HepG2 (cell line): ENCODE measurements at regions not wholly inside any gene's neighbourhood (a gene's known extent, or its start where the extent isn't known, plus 50 kb on each side); places are given as distances from the start of the nearest gene placed in this dataset.

Experiments
- ATAC-seq: fragments of 200-7000 bp; cut with Tn5 transposase; 3 replicates; pipeline ENCODE4 v1.9.1; 2020; ENCODE audit warnings: mild to moderate bottlenecking, moderate library complexity
- BruUV-seq: library from RNA; stranded (reverse); fragments of 400-500 nt; replicated peaks from 2 replicates; lab custom pipeline; 2021; lab: Mats Ljungman, UMichigan
- CTCF ChIA-PET: fragments of 300-600 bp; formaldehyde crosslinking; extraction: SDS; loops from one replicate; lab custom pipeline; 2021; ENCODE audit warnings: low total read pairs, inconsistent platforms, low intra/inter-chr PET ratio; lab: Yijun Ruan, JAX
- POLR2A ChIA-PET: fragments of 350-600 bp; sonication (Branson Sonifier 250); formaldehyde crosslinking; loops from one replicate; lab custom pipeline; 2020; ENCODE audit warnings: antibody characterized with exemption, inconsistent platforms; lab: Yijun Ruan, JAX
- DNase-seq: peaks from one replicate; pipeline ENCODE4 v3.0.0-alpha.2; 2015; ENCODE audit warnings: low spot score
- FAIRE-seq: peaks from 3 replicates; lab custom pipeline; 2011; peaks lifted over from hg19 to GRCh38; lab: Jason Lieb, UNC
- H2AFZ ChIP-seq: one replicate; pipeline ENCODE4 v1.6.1; 2011; ENCODE audit warnings: low read length, inconsistent platforms
- H3K27ac ChIP-seq: fragments of 300-600 bp; 3 replicates; pipeline ENCODE4 v1.8.0; 2011; ENCODE audit warnings: mixed run types, mild to moderate bottlenecking, mixed read lengths, low read length, inconsistent platforms; ENCODE audit not compliant: insufficient read depth; ENCODE audit errors: extremely low read length
- H3K27me3 ChIP-seq, 2 experiments: fragments of 200-600 bp in 1 of 2; 2 replicates in 1 of 2; 3 replicates in 1 of 2; pipeline versions ENCODE4 v1.6.0 to v1.8.0; 2011; ENCODE audit warnings: low read length in 2 of 2, mild to moderate bottlenecking in 2 of 2, moderate library complexity in 2 of 2, inconsistent platforms in 1 of 2; ENCODE audit not compliant: insufficient read depth in 2 of 2, control insufficient read depth in 1 of 2
- H3K36me3 ChIP-seq, 2 experiments: fragments of 200-600 bp in 1 of 2; replicated peaks in 1 of 2; 2 replicates in 1 of 2; 3 replicates in 1 of 2; pipeline versions ENCODE4 v1.5.1 to v1.8.0; 2011; ENCODE audit warnings: low read length in 2 of 2, inconsistent platforms in 1 of 2; ENCODE audit not compliant: insufficient read depth in 2 of 2, control insufficient read depth in 1 of 2
- H3K4me1 ChIP-seq: 2 replicates; pipeline ENCODE4 v1.5.1; 2012; ENCODE audit warnings: low read length, inconsistent platforms; ENCODE audit not compliant: insufficient read depth
- H3K4me2 ChIP-seq: 2 replicates; pipeline ENCODE4 v1.6.0; 2011; ENCODE audit warnings: low read depth, low read length, inconsistent platforms
- H3K4me3 ChIP-seq, 3 experiments: fragments of 200-600 bp in 1 of 3; sonication (generic), shearing (Covaris generic) in 1 of 3; replicated peaks in 1 of 3; 2 replicates each; pipeline ENCODE4 v1.5.1; 2011 to 2016; ENCODE audit warnings: low read length in 3 of 3, inconsistent platforms in 2 of 3, low read depth in 2 of 3, mild to moderate bottlenecking in 2 of 3, control low read depth in 1 of 3, mixed read lengths in 1 of 3; ENCODE audit not compliant: insufficient read depth in 1 of 3
- H3K79me2 ChIP-seq: one replicate; pipeline ENCODE4 v1.6.1; 2011; ENCODE audit warnings: low read length, inconsistent platforms; ENCODE audit not compliant: insufficient read depth
- H3K9ac ChIP-seq: 2 replicates; pipeline ENCODE4 v1.6.0; 2011; ENCODE audit warnings: mild to moderate bottlenecking, low read depth, low read length, inconsistent platforms; ENCODE audit not compliant: insufficient read depth
- H3K9me3 ChIP-seq: 2 replicates; pipeline ENCODE4 v1.5.1; 2012; ENCODE audit warnings: mild to moderate bottlenecking, low read length
- H4K20me1 ChIP-seq: 2 replicates; pipeline ENCODE4 v1.6.0; 2011; ENCODE audit warnings: inconsistent platforms, mild to moderate bottlenecking, low read length, moderate library complexity; ENCODE audit not compliant: insufficient read depth
- GABPA ChIP-seq, 2 experiments: IDR thresholded peaks; 2 replicates each; pipeline ENCODE4 v1.6.1; 2011 to 2016; ENCODE audit warnings: low read depth in 2 of 2, low read length in 1 of 2, missing biosample characterization in 1 of 2, missing genetic modification characterization in 1 of 2
- ISL2 ChIP-seq: sonication (generic); formaldehyde crosslinking; IDR thresholded peaks from 2 replicates; pipeline ENCODE4 v1.5.0; 2020; ENCODE audit warnings: missing genetic modification reagents
- NCOA5 ChIP-seq: sonication (generic); formaldehyde crosslinking; IDR thresholded peaks from 2 replicates; pipeline ENCODE4 v1.4.0; 2020; ENCODE audit warnings: missing genetic modification reagents
- NONO ChIP-seq, 2 experiments: fragments of 450-650 bp in 1 of 2; sonication (generic) in 1 of 2; formaldehyde crosslinking in 1 of 2; IDR thresholded peaks in 1 of 2; conservative IDR thresholded peaks in 1 of 2; 2 replicates each; pipeline versions ENCODE4 v1.6.1 to v1.8.0; 2017 to 2022; ENCODE audit warnings: mild to moderate bottlenecking in 1 of 2, missing genetic modification reagents in 1 of 2, moderate library complexity in 1 of 2
- RAD51 ChIP-seq: fragments of 450-650 bp; IDR thresholded peaks from 2 replicates; pipeline ENCODE4 v1.6.1; 2016; ENCODE audit warnings: borderline replicate concordance
- ZNF136 ChIP-seq: sonication (generic); formaldehyde crosslinking; IDR thresholded peaks from 2 replicates; pipeline ENCODE4 v1.8.1; 2022; ENCODE audit warnings: low read depth, mild to moderate bottlenecking, moderate library complexity, missing genetic modification reagents
- ZNF280B ChIP-seq: sonication (generic); formaldehyde crosslinking; IDR thresholded peaks from 2 replicates; pipeline ENCODE4 v1.5.0; 2020; ENCODE audit warnings: missing genetic modification reagents, mild to moderate bottlenecking, borderline replicate concordance
- ZNF282 ChIP-seq: fragments of 450-650 bp; IDR thresholded peaks from 2 replicates; pipeline ENCODE4 v1.6.1; 2018; ENCODE audit not compliant: partially characterized antibody
- ZNF703 ChIP-seq: sonication (generic); formaldehyde crosslinking; IDR thresholded peaks from 2 replicates; pipeline ENCODE4 v1.5.1; 2020; ENCODE audit warnings: missing genetic modification reagents, mild to moderate bottlenecking, moderate library complexity, borderline replicate concordance
- WGBS: methylation state at CpG from one replicate; pipeline ENCODE4 v1.1.6; 2017; ENCODE audit warnings: low lambda C conversion rate; 5-methylcytosine and 5-hydroxymethylcytosine counted together
- in situ Hi-C: cut with HindIII; loops from 2 replicates; pipeline ENCODE4 v1.10.0; 2017; ENCODE audit warnings: low pct_unique_long_range_greater_than_20kb; ENCODE audit not compliant: extremely low pct_ligation_motif_present
- intact Hi-C: fragments of 100-400 bp; cut with micrococcal nuclease; formaldehyde crosslinking; loops from one replicate; pipeline ENCODE4 v1.10.0; 2022; ENCODE audit not compliant: unreplicated experiment
- TF ChIP-seq, protein P1 (sequence below): sonication (generic); formaldehyde crosslinking; IDR thresholded peaks from 2 replicates; pipeline ENCODE4 v1.4.0; 2020; ENCODE audit warnings: missing genetic modification reagents
- TF ChIP-seq, protein P2 (sequence below): sonication (generic); formaldehyde crosslinking; IDR thresholded peaks from 2 replicates; pipeline ENCODE4 v1.5.0; 2020; ENCODE audit warnings: missing genetic modification reagents

- TF ChIP-seq, protein P1, sequence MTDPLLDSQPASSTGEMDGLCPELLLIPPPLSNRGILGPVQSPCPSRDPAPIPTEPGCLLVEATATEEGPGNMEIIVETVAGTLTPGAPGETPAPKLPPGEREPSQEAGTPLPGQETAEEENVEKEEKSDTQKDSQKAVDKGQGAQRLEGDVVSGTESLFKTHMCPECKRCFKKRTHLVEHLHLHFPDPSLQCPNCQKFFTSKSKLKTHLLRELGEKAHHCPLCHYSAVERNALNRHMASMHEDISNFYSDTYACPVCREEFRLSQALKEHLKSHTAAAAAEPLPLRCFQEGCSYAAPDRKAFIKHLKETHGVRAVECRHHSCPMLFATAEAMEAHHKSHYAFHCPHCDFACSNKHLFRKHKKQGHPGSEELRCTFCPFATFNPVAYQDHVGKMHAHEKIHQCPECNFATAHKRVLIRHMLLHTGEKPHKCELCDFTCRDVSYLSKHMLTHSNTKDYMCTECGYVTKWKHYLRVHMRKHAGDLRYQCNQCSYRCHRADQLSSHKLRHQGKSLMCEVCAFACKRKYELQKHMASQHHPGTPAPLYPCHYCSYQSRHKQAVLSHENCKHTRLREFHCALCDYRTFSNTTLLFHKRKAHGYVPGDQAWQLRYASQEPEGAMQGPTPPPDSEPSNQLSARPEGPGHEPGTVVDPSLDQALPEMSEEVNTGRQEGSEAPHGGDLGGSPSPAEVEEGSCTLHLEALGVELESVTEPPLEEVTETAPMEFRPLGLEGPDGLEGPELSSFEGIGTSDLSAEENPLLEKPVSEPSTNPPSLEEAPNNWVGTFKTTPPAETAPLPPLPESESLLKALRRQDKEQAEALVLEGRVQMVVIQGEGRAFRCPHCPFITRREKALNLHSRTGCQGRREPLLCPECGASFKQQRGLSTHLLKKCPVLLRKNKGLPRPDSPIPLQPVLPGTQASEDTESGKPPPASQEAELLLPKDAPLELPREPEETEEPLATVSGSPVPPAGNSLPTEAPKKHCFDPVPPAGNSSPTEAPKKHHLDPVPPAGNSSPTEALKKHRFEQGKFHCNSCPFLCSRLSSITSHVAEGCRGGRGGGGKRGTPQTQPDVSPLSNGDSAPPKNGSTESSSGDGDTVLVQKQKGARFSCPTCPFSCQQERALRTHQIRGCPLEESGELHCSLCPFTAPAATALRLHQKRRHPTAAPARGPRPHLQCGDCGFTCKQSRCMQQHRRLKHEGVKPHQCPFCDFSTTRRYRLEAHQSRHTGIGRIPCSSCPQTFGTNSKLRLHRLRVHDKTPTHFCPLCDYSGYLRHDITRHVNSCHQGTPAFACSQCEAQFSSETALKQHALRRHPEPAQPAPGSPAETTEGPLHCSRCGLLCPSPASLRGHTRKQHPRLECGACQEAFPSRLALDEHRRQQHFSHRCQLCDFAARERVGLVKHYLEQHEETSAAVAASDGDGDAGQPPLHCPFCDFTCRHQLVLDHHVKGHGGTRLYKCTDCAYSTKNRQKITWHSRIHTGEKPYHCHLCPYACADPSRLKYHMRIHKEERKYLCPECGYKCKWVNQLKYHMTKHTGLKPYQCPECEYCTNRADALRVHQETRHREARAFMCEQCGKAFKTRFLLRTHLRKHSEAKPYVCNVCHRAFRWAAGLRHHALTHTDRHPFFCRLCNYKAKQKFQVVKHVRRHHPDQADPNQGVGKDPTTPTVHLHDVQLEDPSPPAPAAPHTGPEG: no peak
- TF ChIP-seq, protein P2, sequence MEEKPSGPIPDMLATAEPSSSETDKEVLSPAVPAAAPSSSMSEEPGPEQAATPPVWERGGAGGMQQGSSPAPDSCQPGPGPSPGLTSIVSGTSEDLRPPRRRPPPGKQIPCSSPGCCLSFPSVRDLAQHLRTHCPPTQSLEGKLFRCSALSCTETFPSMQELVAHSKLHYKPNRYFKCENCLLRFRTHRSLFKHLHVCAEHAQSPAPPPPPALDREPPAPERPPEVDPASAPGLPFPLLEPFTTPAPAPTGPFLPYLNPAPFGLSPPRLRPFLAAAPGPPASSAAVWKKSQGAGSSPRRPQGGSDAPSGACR (CRISPR knock-in tag): no peak
- TF ChIP-seq ZNF703 (no peak), ZNF136 (no peak)
- TF ChIP-seq, all 625 proteins: peak for 0
Observed at GRCh38 chr11:10920205-10920604, 62.4 kb upstream of the ZBED5 start (continued).

DNA sequence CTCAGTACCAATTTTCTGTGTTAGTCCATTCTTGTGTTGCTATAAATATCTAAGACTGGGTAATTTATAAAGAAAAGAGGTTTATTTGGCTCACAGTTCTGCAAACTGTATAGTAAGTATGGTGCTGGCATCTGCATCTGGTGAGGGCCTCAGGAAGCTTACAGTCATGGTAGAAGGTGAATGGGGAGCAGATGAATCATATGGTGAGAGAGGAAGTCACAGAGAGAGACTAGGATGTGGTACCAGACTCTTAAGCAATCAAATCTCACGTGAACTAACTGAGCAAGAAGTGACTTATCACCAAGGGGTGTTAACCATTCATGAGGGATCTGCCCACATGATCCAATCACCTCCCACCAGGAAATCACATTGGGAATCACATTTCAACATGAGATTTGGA lies 60.8 kb upstream of the ZBED5 start:
- BruUV-seq: no TSS peak
- H3K36me3 ChIP-seq: no peaks in the 10 kb centered on the region
- no peak overlapping the region for H2AFZ ChIP-seq
- 0% methylated on average over 1 of the region's 1 CpG for WGBS
- FAIRE-seq: no peak
- no peaks in the 10 kb centered on the region; a peak in 1 of 5 replicates for H3K27me3 ChIP-seq
- ChIA-PET CTCF (no interaction called here), POLR2A (no interaction called here)
- H3K4me2 ChIP-seq: no peak overlapping the region
- H3K9ac ChIP-seq: no peak overlapping the region
- no peak overlapping the region for H3K4me3 ChIP-seq
- ATAC-seq: no peak
- no peak for DNase-seq
- intact Hi-C loops: no loop called here
- in situ Hi-C loops: no loop called here
- no peak overlapping the region for H3K27ac ChIP-seq
- no peaks in the 10 kb centered on the region for H3K9me3 ChIP-seq
- H3K79me2 ChIP-seq: no peaks in the 10 kb centered on the region
- TF ChIP-seq NONO (IDR thresholded peaks at IDR 0.05) (no peak), NONO (CRISPR knock-in tag; conservative IDR thresholded peaks at IDR 0.05) (no peak), RAD51 (no peak), GABPA (IDR thresholded peaks at IDR 0.05; ENCODE audit: low read depth, low read length) (no peak), GABPA (CRISPR knock-in tag; IDR thresholded peaks at IDR 0.05; ENCODE audit: low read depth) (no peak), ISL2 (no peak), ZNF280B (CRISPR knock-in tag) (no peak), NCOA5 (no peak), ZNF282 (no peak)
- H4K20me1 ChIP-seq: no peaks in the 10 kb centered on the region
- no peaks in the 10 kb centered on the region for H3K4me1 ChIP-seq
